ENCODE measurements at regions not wholly inside any gene's neighbourhood (a gene's known extent, or its start where the extent isn't known, plus 50 kb on each side); places are given as distances from the start of the nearest gene placed in this dataset.
"Not testable (repeated sequence)": the region's sequence is repeated elsewhere in the genome, so short reads cannot be mapped to it uniquely, and the experiment has no call there.

DNA sequence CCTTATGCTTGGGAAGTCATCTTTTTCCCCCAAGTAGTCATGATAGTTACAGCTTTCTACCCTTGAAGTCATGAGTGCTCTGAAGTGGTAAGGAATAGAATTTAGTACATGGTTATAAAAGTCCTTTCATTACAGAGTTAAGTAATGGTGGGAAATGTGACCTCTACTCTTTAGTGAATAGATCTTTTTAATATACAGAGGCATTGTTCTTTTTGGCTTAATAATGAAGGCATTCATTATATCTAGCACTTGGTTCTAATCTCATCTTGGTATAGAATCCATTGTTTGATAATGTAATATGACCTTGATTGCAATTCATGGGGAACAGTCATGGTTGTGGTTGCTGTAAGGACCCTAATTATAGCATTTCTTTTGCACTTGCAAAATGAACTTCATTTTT lies 125.0 kb upstream of the PRSS12 start:
- not testable (repeated sequence) for H3K4me3 ChIP-seq (ENCODE audit: low read depth in 1 of 3, low read length in 3 of 3); H3K27ac ChIP-seq (ENCODE audit: low read depth in 1 of 3, low read length in 2 of 3); H3K4me1 ChIP-seq (ENCODE audit: control insufficient read depth in 3 of 3, insufficient read depth in 2 of 3, low read depth in 1 of 3, low read length in 2 of 3); H3K27me3 ChIP-seq (ENCODE audit: control insufficient read depth in 3 of 3, insufficient read depth in 3 of 3, low read length in 3 of 3); H3K36me3 ChIP-seq (ENCODE audit: control insufficient read depth in 3 of 3, insufficient read depth in 2 of 3, low read depth in 1 of 3, low read length in 3 of 3); H3K9me3 ChIP-seq (ENCODE audit: control insufficient read depth in 2 of 2, insufficient read depth in 1 of 2, low read depth in 1 of 2, low read length in 1 of 2); DNase-seq
- FAIRE-seq: peak; percentile 94

DNA sequence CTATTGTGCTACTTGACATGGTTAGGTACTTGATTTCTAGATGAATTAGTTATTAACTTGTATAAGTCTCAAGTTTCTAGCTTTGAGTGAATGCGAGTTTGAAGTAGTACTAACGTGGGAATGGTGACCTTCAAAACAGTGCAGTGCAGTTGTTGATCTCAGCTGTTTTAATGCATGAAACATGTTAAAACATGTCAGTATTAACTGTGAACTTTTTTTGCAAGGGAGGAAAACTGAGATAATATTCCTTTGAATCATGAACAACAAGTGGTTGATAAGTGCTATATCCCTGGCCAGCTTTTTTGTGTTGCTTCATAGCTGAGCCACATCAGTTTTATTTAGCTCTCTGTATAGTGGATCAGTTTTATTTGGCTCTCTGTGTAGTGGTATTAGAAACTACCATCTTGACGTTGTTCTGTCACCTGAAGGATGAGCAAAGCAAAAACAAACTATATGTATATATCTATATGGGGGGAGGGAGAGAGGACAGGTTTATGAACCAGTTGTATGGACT lies 133.1 kb upstream of the PRSS12 start:
- not testable (repeated sequence) for H3K27ac ChIP-seq (ENCODE audit: low read depth in 1 of 3, low read length in 2 of 3); H3K36me3 ChIP-seq (ENCODE audit: control insufficient read depth in 3 of 3, insufficient read depth in 2 of 3, low read depth in 1 of 3, low read length in 3 of 3); H3K4me3 ChIP-seq (ENCODE audit: low read depth in 1 of 3, low read length in 3 of 3); DNase-seq; H3K27me3 ChIP-seq (ENCODE audit: control insufficient read depth in 3 of 3, insufficient read depth in 3 of 3, low read length in 3 of 3); H3K9me3 ChIP-seq (ENCODE audit: control insufficient read depth in 2 of 2, insufficient read depth in 1 of 2, low read depth in 1 of 2, low read length in 1 of 2); H3K4me1 ChIP-seq (ENCODE audit: control insufficient read depth in 3 of 3, insufficient read depth in 2 of 3, low read depth in 1 of 3, low read length in 2 of 3)
- WGBS, 3 donors: 51 to 64% (median 56%) methylated on average over 2 of the region's 3 CpGs
- FAIRE-seq: peak; percentile 62

GRCh38 chr4:118492963-118493362 lies 140.2 kb upstream of the PRSS12 start:
- not testable (repeated sequence) for H3K9me3 ChIP-seq (ENCODE audit: control insufficient read depth in 2 of 2, insufficient read depth in 1 of 2, low read depth in 1 of 2, low read length in 1 of 2); FAIRE-seq; H3K36me3 ChIP-seq (ENCODE audit: control insufficient read depth in 3 of 3, insufficient read depth in 2 of 3, low read depth in 1 of 3, low read length in 3 of 3); H3K27ac ChIP-seq (ENCODE audit: low read depth in 1 of 3, low read length in 2 of 3); H3K4me1 ChIP-seq (ENCODE audit: control insufficient read depth in 3 of 3, insufficient read depth in 2 of 3, low read depth in 1 of 3, low read length in 2 of 3); H3K4me3 ChIP-seq (ENCODE audit: low read depth in 1 of 3, low read length in 3 of 3); H3K27me3 ChIP-seq (ENCODE audit: control insufficient read depth in 3 of 3, insufficient read depth in 3 of 3, low read length in 3 of 3); DNase-seq
- 69 to 79% (median 75%) methylated on average over 4 of the region's 4 CpGs for WGBS, 3 donors

- FAIRE-seq; H3K36me3 ChIP-seq (ENCODE audit: control insufficient read depth in 3 of 3, insufficient read depth in 2 of 3, low read depth in 1 of 3, low read length in 3 of 3): not testable (repeated sequence)
- 79 to 91% (median 81%) methylated on average over 6 of the region's 6 CpGs for WGBS, 3 donors
Measured at GRCh38 chr4:118494437-118494836, 141.6 kb upstream of the PRSS12 start.

DNA sequence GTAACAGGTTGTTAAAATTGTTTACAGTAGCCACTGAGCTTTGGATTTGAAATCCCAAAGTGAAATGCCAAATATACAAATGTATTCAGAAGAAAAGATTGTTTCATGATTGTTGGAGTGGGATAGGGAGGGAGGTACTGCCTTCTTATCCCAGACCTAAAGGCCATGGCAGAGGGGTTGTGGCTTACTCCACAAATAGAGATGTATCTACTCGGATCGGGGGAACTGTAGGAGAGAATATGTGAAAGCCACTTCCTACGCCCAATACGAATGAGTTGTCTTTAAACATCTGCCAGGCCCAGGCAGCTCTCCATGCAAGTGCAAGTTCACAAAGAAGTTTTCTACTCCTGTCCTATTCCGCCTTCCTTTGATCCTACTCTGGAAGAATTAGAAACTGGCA lies 150.2 kb upstream of the PRSS12 start:
- 81 to 95% (median 88%) methylated on average over 5 of the region's 5 CpGs for WGBS, 3 donors
- H3K27me3 ChIP-seq (ENCODE audit: control insufficient read depth in 3 of 3, insufficient read depth in 3 of 3, low read length in 3 of 3); DNase-seq; FAIRE-seq; H3K27ac ChIP-seq (ENCODE audit: low read depth in 1 of 3, low read length in 2 of 3); H3K9me3 ChIP-seq (ENCODE audit: control insufficient read depth in 2 of 2, insufficient read depth in 1 of 2, low read depth in 1 of 2, low read length in 1 of 2); H3K36me3 ChIP-seq (ENCODE audit: control insufficient read depth in 3 of 3, insufficient read depth in 2 of 3, low read depth in 1 of 3, low read length in 3 of 3); H3K4me1 ChIP-seq (ENCODE audit: control insufficient read depth in 3 of 3, insufficient read depth in 2 of 3, low read depth in 1 of 3, low read length in 2 of 3); H3K4me3 ChIP-seq (ENCODE audit: low read depth in 1 of 3, low read length in 3 of 3): not testable (repeated sequence)

More at GRCh38 chr4:118494437-118494836, 141.6 kb upstream of the PRSS12 start:
- H3K27ac ChIP-seq (ENCODE audit: low read depth in 1 of 3, low read length in 2 of 3); H3K9me3 ChIP-seq (ENCODE audit: control insufficient read depth in 2 of 2, insufficient read depth in 1 of 2, low read depth in 1 of 2, low read length in 1 of 2); H3K27me3 ChIP-seq (ENCODE audit: control insufficient read depth in 3 of 3, insufficient read depth in 3 of 3, low read length in 3 of 3); DNase-seq; H3K4me3 ChIP-seq (ENCODE audit: low read depth in 1 of 3, low read length in 3 of 3); H3K4me1 ChIP-seq (ENCODE audit: control insufficient read depth in 3 of 3, insufficient read depth in 2 of 3, low read depth in 1 of 3, low read length in 2 of 3): not testable (repeated sequence)

DNA sequence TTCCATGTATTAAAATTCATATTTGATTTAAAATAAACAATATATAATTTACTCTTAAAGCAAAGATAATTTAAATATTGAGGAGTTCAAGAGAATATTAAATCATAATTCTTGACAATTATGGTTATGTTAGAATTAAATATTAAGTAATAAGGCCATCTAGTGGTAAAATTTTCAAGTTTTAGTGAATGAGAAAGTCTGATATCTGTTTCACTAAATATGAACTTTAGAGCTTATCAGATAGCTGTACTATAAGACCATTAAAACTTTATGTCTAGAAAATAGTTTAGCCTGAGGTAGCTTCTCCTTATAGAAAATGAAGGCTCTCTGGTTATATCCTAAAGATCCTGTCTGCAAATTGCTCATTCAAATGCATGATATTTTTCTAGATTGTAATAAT lies 152.1 kb upstream of the PRSS12 start:
- peak; percentile 91 for FAIRE-seq
- not testable (repeated sequence) for H3K4me1 ChIP-seq (ENCODE audit: control insufficient read depth in 3 of 3, insufficient read depth in 2 of 3, low read depth in 1 of 3, low read length in 2 of 3); H3K27me3 ChIP-seq (ENCODE audit: control insufficient read depth in 3 of 3, insufficient read depth in 3 of 3, low read length in 3 of 3); H3K4me3 ChIP-seq (ENCODE audit: low read depth in 1 of 3, low read length in 3 of 3); H3K27ac ChIP-seq (ENCODE audit: low read depth in 1 of 3, low read length in 2 of 3); H3K36me3 ChIP-seq (ENCODE audit: control insufficient read depth in 3 of 3, insufficient read depth in 2 of 3, low read depth in 1 of 3, low read length in 3 of 3); DNase-seq; H3K9me3 ChIP-seq (ENCODE audit: control insufficient read depth in 2 of 2, insufficient read depth in 1 of 2, low read depth in 1 of 2, low read length in 1 of 2)

GRCh38 chr4:118505491-118505890 lies 152.7 kb upstream of the PRSS12 start:
- not testable (repeated sequence) for H3K4me1 ChIP-seq (ENCODE audit: control insufficient read depth in 3 of 3, insufficient read depth in 2 of 3, low read depth in 1 of 3, low read length in 2 of 3); DNase-seq; H3K9me3 ChIP-seq (ENCODE audit: control insufficient read depth in 2 of 2, insufficient read depth in 1 of 2, low read depth in 1 of 2, low read length in 1 of 2); H3K27ac ChIP-seq (ENCODE audit: low read depth in 1 of 3, low read length in 2 of 3); FAIRE-seq; H3K27me3 ChIP-seq (ENCODE audit: control insufficient read depth in 3 of 3, insufficient read depth in 3 of 3, low read length in 3 of 3); H3K36me3 ChIP-seq (ENCODE audit: control insufficient read depth in 3 of 3, insufficient read depth in 2 of 3, low read depth in 1 of 3, low read length in 3 of 3); H3K4me3 ChIP-seq (ENCODE audit: low read depth in 1 of 3, low read length in 3 of 3)
- 75 to 81% (median 77%) methylated on average over 3 of the region's 3 CpGs for WGBS, 3 donors

DNA sequence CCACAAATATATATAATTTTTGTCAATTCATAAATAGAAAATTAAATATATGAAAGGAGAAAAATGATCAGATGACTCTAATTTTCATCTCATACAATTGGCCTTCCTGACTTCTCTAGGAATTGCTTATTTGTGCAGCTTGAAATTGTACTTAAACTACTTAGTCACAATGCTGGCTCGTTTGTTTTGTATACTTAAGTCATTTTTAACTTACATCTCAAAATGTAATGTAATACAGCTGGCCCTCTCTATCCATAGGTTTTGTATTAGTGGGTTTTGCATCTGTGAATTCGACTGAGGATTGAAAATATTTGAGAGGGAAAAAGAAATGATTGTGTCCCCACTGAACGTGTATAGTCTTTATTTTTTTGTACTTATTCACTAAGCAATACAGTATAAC lies 160.1 kb upstream of the PRSS12 start:
- FAIRE-seq; H3K27ac ChIP-seq (ENCODE audit: low read depth in 1 of 3, low read length in 2 of 3); H3K9me3 ChIP-seq (ENCODE audit: control insufficient read depth in 2 of 2, insufficient read depth in 1 of 2, low read depth in 1 of 2, low read length in 1 of 2); H3K4me3 ChIP-seq (ENCODE audit: low read depth in 1 of 3, low read length in 3 of 3); H3K27me3 ChIP-seq (ENCODE audit: control insufficient read depth in 3 of 3, insufficient read depth in 3 of 3, low read length in 3 of 3); DNase-seq; H3K36me3 ChIP-seq (ENCODE audit: control insufficient read depth in 3 of 3, insufficient read depth in 2 of 3, low read depth in 1 of 3, low read length in 3 of 3); H3K4me1 ChIP-seq (ENCODE audit: control insufficient read depth in 3 of 3, insufficient read depth in 2 of 3, low read depth in 1 of 3, low read length in 2 of 3): not testable (repeated sequence)
- 43 to 51% (median 46%) methylated on average over 3 of the region's 3 CpGs for WGBS, 3 donors

GRCh38 chr4:118514332-118514731 lies 161.5 kb upstream of the PRSS12 start:
- H3K27ac ChIP-seq (ENCODE audit: low read depth in 1 of 3, low read length in 2 of 3); H3K36me3 ChIP-seq (ENCODE audit: control insufficient read depth in 3 of 3, insufficient read depth in 2 of 3, low read depth in 1 of 3, low read length in 3 of 3); H3K27me3 ChIP-seq (ENCODE audit: control insufficient read depth in 3 of 3, insufficient read depth in 3 of 3, low read length in 3 of 3); H3K9me3 ChIP-seq (ENCODE audit: control insufficient read depth in 2 of 2, insufficient read depth in 1 of 2, low read depth in 1 of 2, low read length in 1 of 2); FAIRE-seq; DNase-seq; H3K4me3 ChIP-seq (ENCODE audit: low read depth in 1 of 3, low read length in 3 of 3); H3K4me1 ChIP-seq (ENCODE audit: control insufficient read depth in 3 of 3, insufficient read depth in 2 of 3, low read depth in 1 of 3, low read length in 2 of 3): not testable (repeated sequence)
- WGBS, 3 donors: 40 to 74% (median 56%) methylated on average over 1 to 2 of the region's 3 CpGs
